NCI-H2227 (cell line): ENCODE measurements at regions not wholly inside any gene's neighbourhood (a gene's known extent, or its start where the extent isn't known, plus 50 kb on each side); places are given as distances from the start of the nearest gene placed in this dataset.
"Not testable (repeated sequence)": the region's sequence is repeated elsewhere in the genome, so short reads cannot be mapped to it uniquely, and the experiment has no call there.

Experiments used
- DNase-seq: peaks from one replicate; lab custom pipeline; 2025; ENCODE audit not compliant: unreplicated experiment; lab: John Stamatoyannopoulos, UW

DNA sequence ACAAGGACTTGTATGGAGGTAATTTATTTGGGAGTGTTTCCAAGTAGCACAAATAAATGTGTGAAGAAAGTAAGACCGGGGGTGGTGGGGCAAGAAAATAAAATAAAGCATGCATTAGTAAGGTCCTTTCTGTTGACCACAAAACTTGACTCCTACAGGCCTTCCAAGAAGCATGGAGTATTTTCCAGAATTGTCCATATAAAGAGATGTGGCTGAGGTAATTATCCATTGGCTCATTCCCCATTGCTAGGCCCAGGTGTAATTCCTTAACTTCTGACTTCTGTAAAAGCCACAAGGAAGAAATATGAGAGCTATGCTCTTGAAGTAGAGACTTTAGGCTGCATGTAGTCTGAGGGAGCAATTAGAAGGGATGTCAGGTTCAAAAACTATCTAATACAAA, 430.5 kb upstream of the PABPC4L start:
- DNase-seq, result no peak

DNA sequence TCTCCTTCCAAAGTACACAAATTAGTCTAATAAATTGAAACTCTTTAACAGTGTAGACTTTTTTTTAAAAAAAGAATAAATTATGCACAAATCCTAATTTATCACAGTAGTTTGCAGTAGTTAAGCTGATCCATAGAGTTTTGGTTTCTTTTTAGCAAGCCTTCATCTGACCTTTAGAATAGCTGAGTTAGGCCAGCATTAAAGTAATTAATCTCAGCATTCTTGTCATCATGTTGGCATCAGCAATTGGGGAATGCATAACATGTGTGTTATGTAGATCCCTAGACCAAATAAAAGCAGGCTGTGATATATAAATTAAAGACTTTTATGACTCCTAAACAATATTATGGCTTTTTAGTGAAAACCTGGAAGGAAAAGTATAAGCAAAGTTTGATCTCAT, 426.5 kb upstream of the PABPC4L start:
- DNase-seq, result no peak

DNA sequence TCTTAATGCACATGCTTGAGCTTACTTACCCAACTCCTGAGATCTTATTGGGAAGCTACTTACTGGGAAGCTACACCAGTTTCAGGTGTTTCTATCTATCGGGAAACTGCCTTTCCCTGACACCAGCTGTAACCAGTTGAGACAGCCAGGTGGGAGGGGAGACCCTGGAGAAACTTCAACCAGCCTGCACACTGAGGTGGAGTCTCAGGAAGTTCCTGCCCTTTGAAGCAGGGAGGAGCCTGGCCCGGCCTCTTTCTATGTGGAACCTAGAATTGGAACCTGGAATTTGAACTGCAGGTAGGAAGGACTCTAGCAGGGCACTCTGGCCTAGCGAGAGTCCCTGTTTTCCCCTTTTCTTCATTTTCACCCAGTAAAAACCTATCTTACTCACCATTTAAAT, 425.8 kb upstream of the PABPC4L start:
- no peak for DNase-seq

DNA sequence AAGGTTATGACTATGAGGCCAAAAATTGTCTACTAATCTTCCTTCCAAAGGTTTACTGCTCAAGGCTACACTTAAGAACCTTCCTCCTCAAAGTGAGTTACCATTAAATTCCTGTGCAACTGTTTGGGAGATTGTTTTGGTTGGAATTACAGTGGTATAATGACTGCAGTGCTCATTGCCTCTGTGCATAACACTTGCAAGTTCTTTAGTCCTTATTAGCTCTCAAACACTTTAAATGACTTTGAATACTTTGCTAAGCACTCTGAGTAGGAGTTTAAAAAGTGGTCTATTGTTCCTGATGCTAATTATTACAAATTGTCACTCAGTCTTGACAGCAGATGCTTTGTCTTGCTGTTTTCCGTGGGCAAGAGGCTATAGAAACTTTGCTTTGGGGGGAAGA, 422.8 kb upstream of the PABPC4L start:
- DNase-seq, result no peak

DNA sequence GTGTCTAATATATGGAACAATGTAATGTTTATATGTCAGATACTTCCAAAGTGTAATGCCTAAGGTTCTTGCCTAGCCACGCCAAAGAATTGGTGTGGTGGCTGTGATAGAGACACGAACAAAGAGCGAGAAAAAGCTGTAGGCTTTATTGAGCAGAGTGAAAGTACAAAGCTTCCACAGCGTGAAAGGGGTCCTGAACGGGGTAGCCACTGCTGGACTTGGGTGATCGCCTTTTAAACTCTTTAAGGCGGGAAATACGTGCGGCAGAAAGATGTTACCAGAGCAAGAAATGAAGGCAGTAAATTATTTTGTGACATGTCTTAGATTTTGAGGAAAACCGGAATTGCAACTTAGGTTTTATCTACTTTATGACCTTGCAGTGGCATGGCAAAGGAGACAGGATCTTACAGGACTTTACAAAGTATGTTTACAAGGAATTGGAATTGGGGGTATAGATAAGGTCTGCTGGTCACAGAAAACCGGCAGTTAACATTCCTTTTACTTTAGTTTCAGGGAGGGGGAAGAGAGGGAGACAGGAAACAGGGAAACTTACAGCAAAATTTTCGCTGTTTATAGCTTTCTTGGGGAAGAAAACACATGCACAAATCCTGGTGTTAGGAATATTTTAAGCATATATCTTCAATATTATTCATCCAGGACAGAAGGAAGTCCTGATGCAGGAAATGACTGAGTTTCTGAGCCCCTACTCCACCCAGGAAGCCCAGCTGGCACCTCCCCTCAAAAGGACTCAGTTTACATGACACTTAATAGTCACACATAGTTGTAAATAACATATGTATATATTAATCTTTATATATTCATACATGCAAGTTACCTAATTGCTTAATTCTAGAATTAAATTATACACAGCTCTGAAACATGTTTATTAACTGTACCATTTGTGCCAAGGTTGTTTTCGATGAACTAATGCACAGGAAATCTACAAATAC, 421.3 kb upstream of the PABPC4L start:
- DNase-seq, result not testable (repeated sequence)

DNA sequence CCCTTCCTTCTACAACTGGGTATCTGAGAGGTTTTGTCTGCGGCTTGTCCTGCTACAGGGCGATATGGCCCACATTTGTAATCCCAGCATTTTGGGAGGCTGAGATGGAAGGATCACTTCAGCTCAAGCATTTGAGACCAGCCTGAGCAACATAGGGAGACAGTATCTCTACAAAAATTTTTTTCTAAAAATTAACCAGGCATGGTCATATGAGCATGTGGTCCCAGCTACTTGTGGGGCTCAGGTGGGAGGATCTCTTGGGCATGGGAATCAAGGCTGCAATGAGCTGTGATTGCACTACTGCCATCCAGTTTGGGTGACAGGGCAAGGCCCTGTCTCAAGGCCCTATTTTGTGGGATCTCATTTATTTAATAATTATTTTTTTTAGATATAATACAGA, 420.6 kb upstream of the PABPC4L start:
- DNase-seq, result no peak

DNA sequence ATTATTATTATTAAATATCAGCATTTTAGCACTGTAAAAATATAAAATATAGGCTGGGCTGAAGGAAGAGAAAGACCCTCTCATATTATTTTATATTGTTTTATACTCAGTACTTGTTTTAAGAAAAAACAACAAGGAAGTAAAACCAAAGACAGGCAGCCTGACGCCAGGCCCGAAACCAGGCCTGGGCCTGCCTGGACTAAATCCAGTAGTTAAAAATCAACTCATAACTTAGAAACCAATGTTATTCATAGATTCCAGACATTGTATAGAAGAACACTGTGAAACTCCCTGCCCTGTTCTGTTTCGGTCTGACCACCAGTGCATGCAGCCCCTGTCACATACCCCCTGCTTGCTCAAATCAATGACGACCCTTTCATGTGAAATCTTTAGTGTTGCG, 420.1 kb upstream of the PABPC4L start:
- DNase-seq, result not testable (repeated sequence)

DNA sequence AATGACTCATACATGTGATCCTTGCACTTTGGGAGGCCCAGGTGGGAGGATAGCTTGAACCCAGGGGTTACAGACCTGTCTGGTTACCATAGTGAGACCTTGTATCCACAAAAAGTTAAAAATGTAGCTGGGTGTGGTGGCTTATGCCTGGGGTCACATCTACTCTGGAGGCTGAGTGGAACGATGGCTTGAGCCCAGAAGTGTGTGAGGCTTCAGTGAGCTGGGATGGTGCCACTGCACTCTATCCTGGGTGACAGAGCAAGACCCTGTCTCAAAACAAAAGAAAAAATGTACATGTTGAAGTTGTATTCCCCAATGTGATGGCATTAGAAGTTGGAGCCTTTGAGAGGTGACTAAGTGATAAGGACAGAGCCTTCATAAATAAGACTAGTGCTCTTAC, 409.4 kb upstream of the PABPC4L start:
- no peak for DNase-seq

DNA sequence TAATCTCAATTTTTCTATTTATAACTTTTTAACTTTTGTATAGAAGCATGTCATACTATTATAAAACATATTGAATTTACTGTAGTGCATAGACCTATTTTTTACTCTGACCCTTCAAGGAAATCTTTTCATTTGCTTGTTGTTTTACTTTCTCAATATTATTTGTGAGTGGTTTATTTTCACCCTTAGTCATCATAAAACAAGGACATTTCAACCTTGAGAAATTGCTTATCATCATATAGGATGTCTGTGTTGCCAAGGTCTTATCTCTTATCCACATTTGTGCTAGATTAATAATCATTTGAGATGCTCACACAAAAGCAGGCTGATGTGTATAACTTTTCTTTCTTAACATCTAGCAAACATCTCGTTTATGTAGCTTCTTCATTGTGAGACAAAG, 408.6 kb upstream of the PABPC4L start:
- DNase-seq, result no peak

DNA sequence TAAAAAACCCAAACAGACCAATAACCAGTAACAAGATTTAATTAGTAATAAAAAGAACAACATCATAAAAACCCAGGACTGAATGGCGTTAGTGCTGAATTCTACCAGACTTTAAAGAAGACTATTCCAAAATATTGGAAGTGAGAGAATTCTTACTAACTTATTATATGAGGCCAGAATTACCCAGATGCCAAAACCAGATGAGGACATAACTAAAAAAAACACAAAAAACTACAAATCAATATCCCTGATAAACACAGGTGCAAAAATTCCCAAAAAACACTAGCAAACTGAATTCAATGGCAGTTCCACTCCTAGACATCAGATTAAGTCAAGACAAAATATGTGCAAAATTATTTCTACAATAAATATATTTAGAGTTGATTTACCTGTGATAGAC, 400.1 kb upstream of the PABPC4L start:
- DNase-seq, result no peak

DNA sequence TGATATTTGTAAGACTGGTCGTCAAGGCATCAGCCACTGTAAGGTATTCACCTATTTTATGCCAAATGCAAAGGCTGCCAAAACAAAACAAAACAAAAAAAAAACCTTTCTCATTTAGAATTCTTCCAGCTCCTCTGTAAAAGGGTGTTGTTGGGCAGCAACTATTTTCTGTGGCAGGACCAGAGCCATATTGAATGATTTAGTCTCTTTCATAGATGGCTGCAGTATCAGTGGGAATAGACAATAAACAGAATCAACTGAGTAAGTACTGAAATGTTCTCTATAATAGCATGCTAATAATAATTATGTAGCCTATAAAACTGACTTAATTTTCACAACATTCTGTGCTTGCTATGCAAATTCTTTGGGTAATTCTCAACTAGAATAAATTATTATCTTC, 389.7 kb upstream of the PABPC4L start:
- DNase-seq, result no peak

DNA sequence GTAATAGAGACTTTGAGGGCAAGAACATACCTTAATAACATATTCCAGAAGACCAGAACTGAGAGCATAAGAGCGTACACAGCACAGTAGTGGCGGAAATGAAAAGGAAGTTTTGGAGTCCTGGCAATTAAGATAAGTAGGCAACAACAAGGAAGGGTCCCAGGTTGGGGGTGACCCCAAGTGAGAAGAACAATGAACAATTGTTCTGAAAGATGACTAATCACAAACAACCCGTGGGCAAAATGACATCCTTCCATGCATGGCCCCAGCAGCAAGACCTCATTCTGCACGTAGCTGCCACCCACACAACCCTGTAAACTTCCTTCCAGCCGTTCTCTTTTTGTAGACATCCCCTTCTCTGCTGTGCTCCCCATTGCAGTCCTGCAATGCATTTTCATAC, 384.4 kb upstream of the PABPC4L start:
- no peak for DNase-seq

DNA sequence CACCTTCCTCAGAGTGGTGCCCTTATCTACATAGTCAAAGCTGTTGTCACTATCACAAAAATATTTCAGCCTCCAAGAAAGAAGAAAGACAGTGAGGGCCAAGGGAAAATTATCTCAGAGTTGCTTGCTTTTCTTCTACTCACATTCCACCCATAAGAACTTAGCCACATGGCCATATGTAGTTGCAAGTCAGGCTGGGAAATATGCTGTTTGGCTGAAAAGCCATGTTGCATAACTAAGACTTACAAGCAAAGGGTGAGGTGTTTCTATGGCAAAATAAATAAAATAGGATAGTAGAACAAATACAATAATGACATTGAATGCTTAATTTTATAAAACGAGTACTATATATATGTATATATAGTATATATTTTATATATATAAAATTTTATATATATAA, 365.9 kb upstream of the PABPC4L start:
- DNase-seq, result no peak

DNA sequence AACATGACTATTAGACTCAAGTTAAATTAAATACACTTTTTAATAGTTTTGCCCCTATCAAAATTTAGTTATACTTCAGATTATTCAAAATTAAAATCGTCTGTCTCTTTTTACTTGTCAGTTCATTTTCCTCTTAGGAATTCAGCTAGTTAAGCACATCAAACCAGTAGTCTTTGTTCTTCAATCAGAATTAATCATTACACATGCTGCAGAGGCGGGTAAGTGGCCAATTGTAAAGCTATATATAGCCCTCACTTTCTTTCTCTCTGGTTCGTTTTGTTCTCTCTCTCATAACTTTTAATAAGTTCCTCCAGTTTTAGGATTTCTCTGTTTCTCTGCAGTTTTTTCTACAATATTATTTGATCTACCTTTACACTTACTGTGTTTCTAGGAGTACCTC, 359.1 kb upstream of the PABPC4L start:
- no peak for DNase-seq

DNA sequence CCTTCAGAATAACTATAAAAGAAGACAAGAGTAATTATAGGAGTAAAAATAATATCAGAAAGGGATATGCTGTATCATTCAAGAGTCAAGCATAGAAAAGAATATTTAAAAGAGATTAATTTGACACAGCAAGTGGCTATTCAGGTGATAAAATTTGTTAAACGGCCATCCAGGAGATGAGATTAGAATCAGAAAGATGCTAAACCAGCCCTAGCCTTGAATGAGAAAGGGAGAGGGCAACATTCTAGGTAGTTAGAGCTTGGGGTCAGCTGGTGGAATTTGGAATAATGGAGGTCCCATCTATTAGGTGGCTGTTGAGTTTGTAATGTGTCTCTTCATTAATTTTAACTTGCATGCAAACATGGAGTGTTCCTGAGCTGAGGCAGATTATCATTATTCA, 350.5 kb upstream of the PABPC4L start:
- DNase-seq, result no peak

DNA sequence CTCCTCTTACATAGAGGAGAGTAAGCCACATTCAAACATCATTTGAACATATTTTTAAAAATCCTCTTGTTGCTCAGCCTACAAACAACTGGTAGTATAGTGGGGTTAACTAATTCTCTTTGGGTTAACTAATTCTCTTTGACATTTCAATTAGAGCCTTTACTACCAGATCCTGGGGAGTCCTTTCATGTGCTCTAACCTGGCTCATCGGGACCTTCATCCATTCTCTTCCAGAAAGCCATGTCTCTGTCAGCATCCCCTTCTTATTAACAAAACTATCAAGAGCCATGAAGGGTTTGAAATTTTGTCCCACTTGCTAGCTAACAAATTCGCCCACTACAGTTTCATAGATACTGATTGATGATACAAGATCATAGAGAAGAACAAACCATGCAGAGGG, 349.8 kb upstream of the PABPC4L start:
- DNase-seq, result no peak

DNA sequence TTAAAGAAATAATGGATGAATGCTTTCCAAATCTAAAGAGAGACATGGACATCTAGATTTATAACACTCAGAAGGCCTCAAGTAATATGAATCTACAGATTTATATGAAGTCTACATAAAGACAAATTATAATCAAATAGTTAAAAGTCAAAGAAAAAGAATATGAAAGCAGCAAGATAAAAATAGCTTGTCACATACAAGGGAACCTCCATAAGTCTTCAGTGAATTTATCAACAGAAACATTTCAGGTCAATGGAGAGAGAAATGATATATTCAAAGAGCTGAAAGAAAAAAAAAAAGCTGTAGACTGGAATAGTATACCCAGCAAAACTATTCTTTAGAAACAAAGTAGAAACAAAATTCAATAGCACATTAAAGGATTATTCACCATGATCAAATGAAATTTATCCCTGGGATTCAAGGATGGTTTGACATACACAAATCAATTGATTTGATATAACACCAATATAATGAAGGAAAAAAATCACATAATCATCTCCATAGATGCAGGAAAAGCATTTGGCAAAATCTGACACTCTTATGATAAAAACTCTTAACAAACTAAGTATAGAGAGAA, 346.6 kb upstream of the PABPC4L start:
- no peak for DNase-seq

DNA sequence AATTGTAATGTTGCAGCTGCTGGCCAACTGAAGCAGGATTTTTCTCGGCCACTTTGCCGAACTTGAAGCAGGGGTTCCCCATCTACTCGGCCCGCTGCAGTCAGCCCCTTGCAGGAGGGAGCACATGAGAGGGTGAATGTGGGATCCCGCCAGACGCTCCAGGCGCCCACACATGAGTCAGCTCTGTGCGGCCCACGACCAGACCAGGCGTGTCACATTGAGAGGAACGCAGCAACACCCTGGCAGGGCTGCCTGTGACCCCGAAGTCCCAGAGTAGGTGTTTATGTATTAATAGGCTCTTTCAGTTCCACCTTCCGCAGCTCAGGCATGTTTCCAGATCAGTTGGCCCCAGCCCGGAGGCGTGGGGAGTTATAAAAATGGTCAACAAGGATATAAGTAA, 344.7 kb upstream of the PABPC4L start:
- no peak for DNase-seq

DNA sequence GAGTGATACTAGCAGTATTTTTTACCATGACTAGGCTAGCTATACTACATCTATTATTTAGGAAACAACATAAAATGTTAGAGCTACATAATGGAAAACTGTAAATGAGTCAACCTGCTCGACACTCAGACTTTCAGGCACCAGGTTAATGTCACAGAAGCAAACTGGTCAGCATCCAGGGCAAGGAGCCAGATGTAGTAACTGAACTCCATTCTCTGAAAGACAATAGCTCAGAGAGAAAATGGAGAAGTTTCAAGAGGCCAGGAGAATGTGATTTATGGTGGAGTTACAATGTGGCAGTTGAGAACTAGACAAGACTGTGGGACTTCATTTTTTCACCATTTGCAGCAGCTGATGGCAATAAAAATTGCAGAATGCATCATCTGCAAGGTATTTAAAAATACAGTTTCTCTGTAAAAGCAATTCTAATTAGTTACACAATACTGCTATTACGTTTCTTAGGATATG, 342.7 kb upstream of the PABPC4L start:
- no peak for DNase-seq

DNA sequence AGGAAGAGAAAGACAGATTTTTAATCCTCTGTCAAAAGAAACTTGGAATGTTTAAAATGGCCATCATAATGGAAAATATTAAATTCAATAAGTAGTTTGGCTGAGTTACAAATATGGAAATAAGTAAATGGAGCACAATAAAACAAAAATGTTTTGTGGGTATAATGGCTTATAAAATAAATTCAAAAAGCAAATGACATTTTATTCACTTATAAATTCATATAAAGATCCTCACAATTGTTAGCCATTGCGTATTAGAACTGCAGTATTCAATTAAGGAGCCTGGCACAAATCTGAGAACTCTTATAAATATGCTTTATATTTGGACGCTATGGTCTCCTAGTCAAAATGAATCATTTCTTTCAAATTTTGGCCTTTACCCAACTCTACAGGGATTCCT, 339.0 kb upstream of the PABPC4L start:
- DNase-seq, result no peak

DNA sequence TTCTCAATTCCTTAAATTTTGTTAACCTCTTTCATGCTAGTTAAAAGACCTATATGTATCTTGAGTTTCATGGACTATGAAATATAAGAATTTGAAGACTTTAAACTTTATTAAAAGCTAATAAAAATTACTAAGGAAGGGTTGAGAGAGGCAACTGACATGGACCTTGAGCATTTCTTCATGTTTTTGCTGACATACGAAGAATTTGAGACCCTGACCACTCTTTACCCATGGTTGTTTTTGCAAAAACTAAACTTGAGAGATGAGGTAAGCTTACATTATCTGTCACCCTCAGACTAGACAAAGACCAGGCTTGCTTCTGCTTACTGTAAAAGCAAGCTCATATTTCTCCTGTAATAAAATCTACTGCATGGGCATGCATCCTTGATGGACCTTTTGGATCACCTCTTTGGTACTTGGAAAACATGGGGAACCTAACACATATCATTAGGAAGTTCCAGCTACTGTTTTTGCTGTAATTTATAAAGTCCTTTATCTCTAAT, 338.2 kb upstream of the PABPC4L start:
- DNase-seq, result no peak

DNA sequence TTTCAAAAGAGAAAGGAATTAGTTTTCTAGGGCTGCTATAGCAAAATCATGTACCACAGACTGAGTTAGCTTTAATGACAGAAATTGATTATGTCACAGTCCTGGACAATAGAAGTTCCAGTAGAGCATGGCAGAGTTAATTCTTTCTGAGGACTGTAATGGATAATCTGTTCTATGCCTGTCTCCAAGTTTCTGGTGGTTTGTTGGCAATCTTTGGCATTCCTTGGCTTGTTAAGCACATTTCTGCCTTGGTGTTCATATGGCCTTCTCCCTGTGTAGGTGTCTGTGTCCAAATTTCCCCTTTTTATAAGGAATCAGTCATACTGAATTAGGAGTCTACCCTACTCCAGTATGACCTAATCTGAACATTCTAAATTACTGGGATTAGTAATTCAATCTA, 336.1 kb upstream of the PABPC4L start:
- DNase-seq, result no peak
